ENCODE measurements at regions not wholly inside any gene's neighbourhood (a gene's known extent, or its start where the extent isn't known, plus 50 kb on each side); places are given as distances from the start of the nearest gene placed in this dataset.
"Not testable (repeated sequence)": the region's sequence is repeated elsewhere in the genome, so short reads cannot be mapped to it uniquely, and the experiment has no call there.

- not testable (repeated sequence) for H3K4me3 ChIP-seq (ENCODE audit: low read depth, low read length)
These were observed 78.8 kb upstream of the UMPS start for GRCh38 chr3:124651416-124651815.

GRCh38 chr3:124652009-124652408, 78.2 kb upstream of the UMPS start:
- H3K4me3 ChIP-seq (ENCODE audit: low read depth, low read length): no peak overlapping the region

GRCh38 chr3:124653071-124653796, 77.0 kb upstream of the UMPS start:
- H3K4me3 ChIP-seq (ENCODE audit: low read depth, low read length): no peak overlapping the region

- no peak overlapping the region for H3K4me3 ChIP-seq (ENCODE audit: low read depth, low read length)
These were observed 76.3 kb upstream of the UMPS start for GRCh38 chr3:124653797-124654469.

- no peak overlapping the region for H3K4me3 ChIP-seq (ENCODE audit: low read depth, low read length)
These were observed 75.8 kb upstream of the UMPS start for GRCh38 chr3:124654470-124654845.

- H3K4me3 ChIP-seq (ENCODE audit: low read depth, low read length): no peak overlapping the region
These were observed 73.7 kb upstream of the UMPS start for GRCh38 chr3:124656531-124656930.

GRCh38 chr3:124657138-124657537, 73.1 kb upstream of the UMPS start:
- H3K4me3 ChIP-seq (ENCODE audit: low read depth, low read length): no peak overlapping the region

- H3K4me3 ChIP-seq (ENCODE audit: low read depth, low read length): no peak overlapping the region
These were observed 72.0 kb upstream of the UMPS start for GRCh38 chr3:124658270-124658669.

GRCh38 chr3:124659175-124659574, 71.1 kb upstream of the UMPS start:
- H3K4me3 ChIP-seq (ENCODE audit: low read depth, low read length): no peak overlapping the region

- no peak overlapping the region for H3K4me3 ChIP-seq (ENCODE audit: low read depth, low read length)
These were observed 69.7 kb upstream of the UMPS start for GRCh38 chr3:124660599-124660998.

GRCh38 chr3:124663690-124664089, 66.6 kb upstream of the UMPS start:
- no peak overlapping the region for H3K4me3 ChIP-seq (ENCODE audit: low read depth, low read length)

GRCh38 chr3:124664804-124665203, 65.4 kb upstream of the UMPS start:
- no peak overlapping the region for H3K4me3 ChIP-seq (ENCODE audit: low read depth, low read length)

GRCh38 chr3:124666067-124666466, 64.2 kb upstream of the UMPS start:
- H3K4me3 ChIP-seq (ENCODE audit: low read depth, low read length): no peak overlapping the region

GRCh38 chr3:124669470-124669869, 60.8 kb upstream of the UMPS start:
- H3K4me3 ChIP-seq (ENCODE audit: low read depth, low read length): no peak overlapping the region

- no peak overlapping the region for H3K4me3 ChIP-seq (ENCODE audit: low read depth, low read length)
These were observed 59.1 kb upstream of the UMPS start for GRCh38 chr3:124671106-124671505.

GRCh38 chr3:124674336-124674735, 55.9 kb upstream of the UMPS start:
- H3K4me3 ChIP-seq (ENCODE audit: low read depth, low read length): no peak overlapping the region

GRCh38 chr3:124676236-124676635, 54.0 kb upstream of the UMPS start:
- H3K4me3 ChIP-seq (ENCODE audit: low read depth, low read length): no peak overlapping the region

GRCh38 chr3:124679048-124679638, 51.1 kb upstream of the UMPS start:
- no peak overlapping the region for H3K4me3 ChIP-seq (ENCODE audit: low read depth, low read length)

Measured in iPS-11a (cell line).